ENCODE measurements at regions not wholly inside any gene's neighbourhood (a gene's known extent, or its start where the extent isn't known, plus 50 kb on each side); places are given as distances from the start of the nearest gene placed in this dataset.

DNA sequence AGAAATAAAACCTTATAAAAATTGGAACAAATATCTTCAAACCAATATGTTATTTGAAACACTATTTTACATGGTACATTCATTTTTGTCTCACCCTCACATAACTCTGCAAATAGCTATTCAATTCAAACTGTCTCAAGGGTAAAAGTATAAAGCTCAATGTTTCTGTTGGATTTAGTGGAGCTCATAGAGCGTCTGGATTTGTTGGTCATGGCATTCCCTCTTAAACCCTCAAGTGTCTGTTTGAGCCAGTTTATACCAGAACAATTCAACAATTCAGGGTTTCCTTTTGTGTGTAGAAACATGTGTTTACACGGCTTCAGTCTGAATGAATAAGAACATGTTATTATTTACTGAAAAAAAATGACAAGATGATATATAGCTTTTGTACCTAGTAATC lies 161.6 kb downstream of the PCDH18 start:
- Histone ChIP-seq H3K4me3 (no peak overlapping the region), H3K9me3 (no peaks in the 10 kb centered on the region), H3K27me3 (no peaks in the 10 kb centered on the region), H3K4me1 (no peaks in the 10 kb centered on the region), H3K36me3 (no peaks in the 10 kb centered on the region), H3K9ac (ENCODE audit: low read depth in 2 of 2, low read length in 2 of 2) (no peak overlapping the region), H3K27ac (no peak overlapping the region)
- TF ChIP-seq, protein P1, sequence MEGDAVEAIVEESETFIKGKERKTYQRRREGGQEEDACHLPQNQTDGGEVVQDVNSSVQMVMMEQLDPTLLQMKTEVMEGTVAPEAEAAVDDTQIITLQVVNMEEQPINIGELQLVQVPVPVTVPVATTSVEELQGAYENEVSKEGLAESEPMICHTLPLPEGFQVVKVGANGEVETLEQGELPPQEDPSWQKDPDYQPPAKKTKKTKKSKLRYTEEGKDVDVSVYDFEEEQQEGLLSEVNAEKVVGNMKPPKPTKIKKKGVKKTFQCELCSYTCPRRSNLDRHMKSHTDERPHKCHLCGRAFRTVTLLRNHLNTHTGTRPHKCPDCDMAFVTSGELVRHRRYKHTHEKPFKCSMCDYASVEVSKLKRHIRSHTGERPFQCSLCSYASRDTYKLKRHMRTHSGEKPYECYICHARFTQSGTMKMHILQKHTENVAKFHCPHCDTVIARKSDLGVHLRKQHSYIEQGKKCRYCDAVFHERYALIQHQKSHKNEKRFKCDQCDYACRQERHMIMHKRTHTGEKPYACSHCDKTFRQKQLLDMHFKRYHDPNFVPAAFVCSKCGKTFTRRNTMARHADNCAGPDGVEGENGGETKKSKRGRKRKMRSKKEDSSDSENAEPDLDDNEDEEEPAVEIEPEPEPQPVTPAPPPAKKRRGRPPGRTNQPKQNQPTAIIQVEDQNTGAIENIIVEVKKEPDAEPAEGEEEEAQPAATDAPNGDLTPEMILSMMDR (IDR thresholded peaks at IDR 0.05), result no peak
- DNase-seq, result no peak
- intact Hi-C loops (cut with DNase I), result no loop called here

- no peak overlapping the region for H3K9ac ChIP-seq (ENCODE audit: low read depth in 2 of 2, low read length in 2 of 2)
- H3K27ac ChIP-seq, result no peak overlapping the region
- H3K4me1 ChIP-seq, result no peaks in the 10 kb centered on the region
- H3K36me3 ChIP-seq, result no peaks in the 10 kb centered on the region
- intact Hi-C loops (cut with DNase I), result no loop called here
- TF ChIP-seq, protein P1 (IDR thresholded peaks at IDR 0.05), result no peak
- no peak for DNase-seq
- H3K27me3 ChIP-seq, result no peaks in the 10 kb centered on the region
- H3K4me3 ChIP-seq, result no peak overlapping the region
- H3K9me3 ChIP-seq, result no peaks in the 10 kb centered on the region
Observed at GRCh38 chr4:137370206-137370633, 162.1 kb downstream of the PCDH18 start.

- H3K9me3 ChIP-seq, result no peaks in the 10 kb centered on the region
- no peak for DNase-seq
- no peaks in the 10 kb centered on the region for H3K4me1 ChIP-seq
- no peak overlapping the region for H3K4me3 ChIP-seq
- TF ChIP-seq, protein P1 (IDR thresholded peaks at IDR 0.05), result no peak
- intact Hi-C loops (cut with DNase I), result no loop called here
- H3K36me3 ChIP-seq, result no peaks in the 10 kb centered on the region
- H3K27me3 ChIP-seq, result no peaks in the 10 kb centered on the region
- H3K9ac ChIP-seq (ENCODE audit: low read depth in 2 of 2, low read length in 2 of 2), result no peak overlapping the region
- no peak overlapping the region for H3K27ac ChIP-seq
Observed at GRCh38 chr4:137367620-137368019, 164.7 kb downstream of the PCDH18 start.

DNA sequence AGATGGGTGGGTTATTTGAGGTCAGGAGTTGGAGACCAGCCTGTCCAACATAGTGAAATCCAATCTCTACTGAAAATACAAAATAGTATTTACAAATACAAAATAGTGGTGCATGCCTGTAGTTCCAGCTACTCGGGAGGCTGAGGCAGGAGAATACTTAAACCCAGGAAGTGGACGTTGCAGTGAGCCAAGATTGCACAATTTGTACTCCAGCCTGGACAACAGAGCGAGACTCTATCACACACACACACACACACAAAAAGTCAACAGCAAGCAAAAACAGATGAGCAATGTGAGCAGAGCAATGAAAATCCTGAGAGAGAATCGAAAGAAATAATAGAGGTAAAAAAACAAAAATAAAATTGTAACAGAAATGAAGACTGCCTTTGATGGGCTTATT lies 168.8 kb downstream of the PCDH18 start:
- TF ChIP-seq, protein P1 (IDR thresholded peaks at IDR 0.05), result no peak
- Histone ChIP-seq H3K27ac (no peak overlapping the region), H3K9me3 (no peaks in the 10 kb centered on the region), H3K4me3 (no peak overlapping the region), H3K36me3 (no peaks in the 10 kb centered on the region), H3K27me3 (no peaks in the 10 kb centered on the region), H3K9ac (ENCODE audit: low read depth in 2 of 2, low read length in 2 of 2) (no peak overlapping the region), H3K4me1 (no peaks in the 10 kb centered on the region)
- no peak for DNase-seq
- intact Hi-C loops (cut with DNase I), result no loop called here

- H3K27ac ChIP-seq, result no peak overlapping the region
Observed at GRCh38 chr4:137361756-137362470, 170.4 kb downstream of the PCDH18 start.

More at GRCh38 chr4:137361756-137362470, 170.4 kb downstream of the PCDH18 start:
- H3K9me3 ChIP-seq, result no peaks in the 10 kb centered on the region
- H3K9ac ChIP-seq (ENCODE audit: low read depth in 2 of 2, low read length in 2 of 2), result no peak overlapping the region
- H3K36me3 ChIP-seq, result no peaks in the 10 kb centered on the region
- no peak for DNase-seq
- intact Hi-C loops (cut with DNase I), result no loop called here
- no peaks in the 10 kb centered on the region for H3K27me3 ChIP-seq
- H3K4me1 ChIP-seq, result no peaks in the 10 kb centered on the region
- H3K4me3 ChIP-seq, result no peak overlapping the region
- TF ChIP-seq, protein P1 (IDR thresholded peaks at IDR 0.05), result no peak

Measured in colonic mucosa (tissue), 4 donors.